DND-41 (cell line): ENCODE measurements at regions not wholly inside any gene's neighbourhood (a gene's known extent, or its start where the extent isn't known, plus 50 kb on each side); places are given as distances from the start of the nearest gene placed in this dataset.

Experiments
- ATAC-seq: fragments of 200-7000 bp; cut with Tn5 transposase; 3 replicates; pipeline ENCODE4 v1.9.1; 2021; ENCODE audit warnings: low read depth; ENCODE audit not compliant: insufficient read depth
- DNase-seq: peaks from one replicate; pipeline ENCODE4 v3.0.0-alpha.2; 2020
- H2AFZ ChIP-seq: 2 replicates; pipeline ENCODE4 v1.6.0; 2012; ENCODE audit warnings: low read depth, low read length
- H3K27ac ChIP-seq: 2 replicates; pipeline ENCODE4 v1.5.1; 2012; ENCODE audit warnings: low read length, inconsistent platforms
- H3K27me3 ChIP-seq: fragments of 200-600 bp; sonication (generic); 2 replicates; pipeline ENCODE4 v1.6.0; 2012; ENCODE audit warnings: low read length, mild to moderate bottlenecking, inconsistent platforms; ENCODE audit not compliant: insufficient read depth, poor library complexity
- H3K36me3 ChIP-seq: 2 replicates; pipeline ENCODE4 v1.5.1; 2012; ENCODE audit warnings: low read length, inconsistent platforms; ENCODE audit not compliant: insufficient read depth
- H3K4me1 ChIP-seq: 2 replicates; pipeline ENCODE4 v1.5.1; 2012; ENCODE audit warnings: mild to moderate bottlenecking, low read length; ENCODE audit not compliant: insufficient read depth
- H3K4me2 ChIP-seq: 2 replicates; pipeline ENCODE4 v1.6.0; 2012; ENCODE audit warnings: mild to moderate bottlenecking, moderate library complexity, low read length, inconsistent platforms; ENCODE audit not compliant: insufficient read depth
- H3K4me3 ChIP-seq, 2 experiments: fragments of 200-600 bp in 1 of 2; shearing (Covaris generic) in 1 of 2; 2 replicates each; pipeline ENCODE4 v1.5.1; 2012 to 2016; ENCODE audit warnings: inconsistent platforms in 2 of 2, low read length in 2 of 2, mild to moderate bottlenecking in 2 of 2, low read depth in 1 of 2, moderate library complexity in 1 of 2
- H3K79me2 ChIP-seq: 2 replicates; pipeline ENCODE4 v1.6.0; 2012; ENCODE audit warnings: low read length, inconsistent platforms; ENCODE audit not compliant: insufficient read depth
- H3K9ac ChIP-seq: 2 replicates; pipeline ENCODE4 v1.6.0; 2012; ENCODE audit warnings: low read depth, mild to moderate bottlenecking, inconsistent platforms, low read length, moderate library complexity
- H3K9me3 ChIP-seq: 2 replicates; pipeline ENCODE4 v1.5.1; 2012; ENCODE audit warnings: low read length, moderate library complexity, mild to moderate bottlenecking, inconsistent platforms; ENCODE audit not compliant: insufficient read depth, severe bottlenecking
- H4K20me1 ChIP-seq: 2 replicates; pipeline ENCODE4 v1.6.0; 2012; ENCODE audit warnings: low read length; ENCODE audit not compliant: insufficient read depth
- EZH2 ChIP-seq: IDR thresholded peaks from 3 replicates; pipeline ENCODE4 v1.6.1; 2012; ENCODE audit warnings: borderline replicate concordance, low read depth, mild to moderate bottlenecking, moderate library complexity, low read length, inconsistent platforms; ENCODE audit not compliant: severe bottlenecking
- TF ChIP-seq, protein P1 (sequence below): IDR thresholded peaks from 2 replicates; pipeline ENCODE4 v1.5.1; 2012; ENCODE audit warnings: borderline replicate concordance, low read length, moderate library complexity, mild to moderate bottlenecking; ENCODE audit not compliant: poor library complexity, severe bottlenecking; ENCODE audit errors: extremely low read depth

DNA sequence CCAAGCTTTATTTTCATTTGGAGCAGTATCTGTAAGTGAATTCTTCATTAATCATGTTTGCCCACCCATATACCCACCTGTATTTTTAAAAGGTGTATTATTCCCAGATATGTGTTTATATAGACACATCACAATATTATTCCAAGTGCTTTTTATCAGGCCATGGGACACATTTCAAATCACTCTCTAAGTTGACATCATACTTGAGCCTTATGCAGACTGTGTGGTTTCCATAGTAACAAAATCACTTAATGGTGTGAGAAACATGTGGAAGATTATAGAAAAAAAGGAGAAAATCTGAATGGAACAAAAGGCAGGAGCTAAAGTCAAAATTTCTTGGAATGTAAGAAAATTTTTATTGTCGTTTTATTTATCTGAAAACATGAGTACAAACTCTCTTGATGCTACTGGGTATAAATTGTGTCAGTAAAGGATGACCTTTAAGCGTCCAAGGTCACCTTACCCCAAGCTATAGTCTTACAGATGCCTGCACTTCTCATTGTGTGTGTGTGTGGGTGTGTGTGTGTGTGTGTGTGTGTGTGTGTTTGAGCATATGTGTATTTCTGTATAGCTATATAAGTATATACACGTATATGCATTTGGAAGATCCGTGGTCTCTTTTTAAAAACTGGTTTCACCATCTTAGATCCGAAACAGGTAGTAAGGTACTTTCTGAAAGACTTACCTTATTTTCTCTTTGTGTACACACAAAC lies 79.8 kb upstream of the CCN6 start:
- no peak overlapping the region for H3K4me2 ChIP-seq
- H3K79me2 ChIP-seq, result no peaks in the 10 kb centered on the region
- no peaks in the 10 kb centered on the region for H3K9me3 ChIP-seq
- no peaks in the 10 kb centered on the region for H3K4me1 ChIP-seq
- H3K9ac ChIP-seq, result no peak overlapping the region
- H3K27me3 ChIP-seq, result no peaks in the 10 kb centered on the region
- DNase-seq (no peak), ATAC-seq (no peak)
- TF ChIP-seq, protein P1, sequence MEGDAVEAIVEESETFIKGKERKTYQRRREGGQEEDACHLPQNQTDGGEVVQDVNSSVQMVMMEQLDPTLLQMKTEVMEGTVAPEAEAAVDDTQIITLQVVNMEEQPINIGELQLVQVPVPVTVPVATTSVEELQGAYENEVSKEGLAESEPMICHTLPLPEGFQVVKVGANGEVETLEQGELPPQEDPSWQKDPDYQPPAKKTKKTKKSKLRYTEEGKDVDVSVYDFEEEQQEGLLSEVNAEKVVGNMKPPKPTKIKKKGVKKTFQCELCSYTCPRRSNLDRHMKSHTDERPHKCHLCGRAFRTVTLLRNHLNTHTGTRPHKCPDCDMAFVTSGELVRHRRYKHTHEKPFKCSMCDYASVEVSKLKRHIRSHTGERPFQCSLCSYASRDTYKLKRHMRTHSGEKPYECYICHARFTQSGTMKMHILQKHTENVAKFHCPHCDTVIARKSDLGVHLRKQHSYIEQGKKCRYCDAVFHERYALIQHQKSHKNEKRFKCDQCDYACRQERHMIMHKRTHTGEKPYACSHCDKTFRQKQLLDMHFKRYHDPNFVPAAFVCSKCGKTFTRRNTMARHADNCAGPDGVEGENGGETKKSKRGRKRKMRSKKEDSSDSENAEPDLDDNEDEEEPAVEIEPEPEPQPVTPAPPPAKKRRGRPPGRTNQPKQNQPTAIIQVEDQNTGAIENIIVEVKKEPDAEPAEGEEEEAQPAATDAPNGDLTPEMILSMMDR, result no peak
- TF ChIP-seq EZH2, result no peak
- no peaks in the 10 kb centered on the region for H4K20me1 ChIP-seq
- H3K27ac ChIP-seq, result no peak overlapping the region
- H3K4me3 ChIP-seq, result no peak overlapping the region
- no peak overlapping the region for H2AFZ ChIP-seq
- H3K36me3 ChIP-seq, result no peaks in the 10 kb centered on the region

DNA sequence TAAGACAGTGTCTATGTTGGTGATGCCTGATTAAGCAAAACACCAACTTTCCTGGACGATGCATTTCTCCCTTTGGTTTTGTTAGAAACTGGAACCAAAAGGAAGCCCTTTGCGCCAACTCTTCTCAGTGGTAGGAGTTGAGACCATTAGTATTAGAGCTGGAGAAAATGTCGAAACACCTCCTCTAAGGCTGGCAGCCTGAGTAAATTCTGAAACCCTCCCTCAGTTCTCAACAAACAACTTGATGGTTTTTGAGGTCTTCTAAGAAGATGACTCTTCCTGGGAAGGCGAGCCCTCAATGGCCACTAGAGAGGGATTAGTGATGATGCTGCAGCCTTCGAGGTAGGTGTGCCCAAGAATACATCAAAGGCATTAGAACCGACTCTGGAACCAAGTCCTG lies 78.4 kb upstream of the CCN6 start:
- TF ChIP-seq, protein P1, result no peak
- no peak for TF ChIP-seq EZH2
- H3K36me3 ChIP-seq, result no peaks in the 10 kb centered on the region

DNA sequence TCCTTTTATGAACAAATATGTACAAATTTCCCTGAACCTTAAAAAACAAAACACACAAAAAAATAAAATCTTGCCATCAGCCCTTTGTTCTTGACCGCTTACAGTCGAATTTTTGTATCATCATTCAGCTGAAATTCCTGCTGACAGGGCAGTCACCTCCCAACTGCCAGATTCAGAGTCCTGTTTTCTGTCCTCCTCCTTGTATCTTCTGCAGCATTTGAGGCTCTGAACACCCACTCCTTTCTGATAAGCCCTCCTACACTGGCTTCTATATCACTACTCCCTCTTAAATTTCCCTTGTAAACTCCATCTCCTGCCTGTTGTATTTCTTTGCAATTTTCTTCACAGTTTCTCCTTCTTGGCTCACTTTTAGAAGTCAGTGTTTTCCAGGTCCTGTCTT lies 77.8 kb upstream of the CCN6 start:
- Histone ChIP-seq H2AFZ (no peak overlapping the region), H3K27me3 (no peaks in the 10 kb centered on the region), H3K9me3 (no peaks in the 10 kb centered on the region), H3K9ac (no peak overlapping the region), H3K4me3 (no peak overlapping the region), H3K4me1 (no peaks in the 10 kb centered on the region), H3K4me2 (no peak overlapping the region), H3K27ac (no peak overlapping the region), H3K36me3 (no peaks in the 10 kb centered on the region), H4K20me1 (no peaks in the 10 kb centered on the region), H3K79me2 (no peaks in the 10 kb centered on the region)
- TF ChIP-seq, protein P1, result no peak
- no peak for TF ChIP-seq EZH2
- no peak for DNase-seq
- no peak for ATAC-seq

More for the DNA sequence above, 78.4 kb upstream of the CCN6 start:
- no peaks in the 10 kb centered on the region for H4K20me1 ChIP-seq
- no peak overlapping the region for H3K9ac ChIP-seq
- H2AFZ ChIP-seq, result no peak overlapping the region
- DNase-seq (no peak), ATAC-seq (no peak)
- H3K27ac ChIP-seq, result no peak overlapping the region
- no peaks in the 10 kb centered on the region for H3K4me1 ChIP-seq
- no peak overlapping the region for H3K4me3 ChIP-seq
- H3K9me3 ChIP-seq, result no peaks in the 10 kb centered on the region
- no peaks in the 10 kb centered on the region for H3K27me3 ChIP-seq
- no peak overlapping the region for H3K4me2 ChIP-seq
- no peaks in the 10 kb centered on the region for H3K79me2 ChIP-seq
